ENCODE measurements at regions not wholly inside any gene's neighbourhood (a gene's known extent, or its start where the extent isn't known, plus 50 kb on each side); places are given as distances from the start of the nearest gene placed in this dataset.
"Not testable (repeated sequence)": the region's sequence is repeated elsewhere in the genome, so short reads cannot be mapped to it uniquely, and the experiment has no call there.

DNA sequence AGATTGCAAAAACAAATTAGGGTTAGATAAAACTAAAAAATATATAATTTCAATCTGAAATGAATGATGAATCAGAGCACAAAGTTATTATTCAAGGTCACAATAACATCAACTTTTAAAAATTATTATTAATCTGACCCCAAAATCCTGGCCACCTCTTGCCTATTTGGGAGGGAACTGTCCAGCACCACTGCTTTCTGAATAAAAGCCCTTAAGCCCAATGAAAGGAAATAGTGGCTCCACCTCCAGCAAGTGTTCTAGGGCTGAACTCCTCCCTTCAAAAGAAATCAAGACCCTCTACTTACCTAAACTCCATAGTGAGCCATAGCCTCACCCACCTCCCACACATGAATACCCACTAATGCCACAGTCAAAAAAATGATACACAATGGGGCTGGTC lies 208.2 kb downstream of the PARM1 start:
- Histone ChIP-seq H3K27ac (no peak overlapping the region), H3K4me3 (no peak overlapping the region), H3K27me3 (no peaks in the 10 kb centered on the region), H3K4me1 (no peaks in the 10 kb centered on the region), H3K9me3 (no peaks in the 10 kb centered on the region), H3K36me3 (no peaks in the 10 kb centered on the region)
- ATAC-seq: no peak
- TF ChIP-seq, protein P1, sequence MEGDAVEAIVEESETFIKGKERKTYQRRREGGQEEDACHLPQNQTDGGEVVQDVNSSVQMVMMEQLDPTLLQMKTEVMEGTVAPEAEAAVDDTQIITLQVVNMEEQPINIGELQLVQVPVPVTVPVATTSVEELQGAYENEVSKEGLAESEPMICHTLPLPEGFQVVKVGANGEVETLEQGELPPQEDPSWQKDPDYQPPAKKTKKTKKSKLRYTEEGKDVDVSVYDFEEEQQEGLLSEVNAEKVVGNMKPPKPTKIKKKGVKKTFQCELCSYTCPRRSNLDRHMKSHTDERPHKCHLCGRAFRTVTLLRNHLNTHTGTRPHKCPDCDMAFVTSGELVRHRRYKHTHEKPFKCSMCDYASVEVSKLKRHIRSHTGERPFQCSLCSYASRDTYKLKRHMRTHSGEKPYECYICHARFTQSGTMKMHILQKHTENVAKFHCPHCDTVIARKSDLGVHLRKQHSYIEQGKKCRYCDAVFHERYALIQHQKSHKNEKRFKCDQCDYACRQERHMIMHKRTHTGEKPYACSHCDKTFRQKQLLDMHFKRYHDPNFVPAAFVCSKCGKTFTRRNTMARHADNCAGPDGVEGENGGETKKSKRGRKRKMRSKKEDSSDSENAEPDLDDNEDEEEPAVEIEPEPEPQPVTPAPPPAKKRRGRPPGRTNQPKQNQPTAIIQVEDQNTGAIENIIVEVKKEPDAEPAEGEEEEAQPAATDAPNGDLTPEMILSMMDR (IDR thresholded peaks at IDR 0.05): no peak
- DNase-seq: no peak
- intact Hi-C loops (cut with DNase I): no loop called here

DNA sequence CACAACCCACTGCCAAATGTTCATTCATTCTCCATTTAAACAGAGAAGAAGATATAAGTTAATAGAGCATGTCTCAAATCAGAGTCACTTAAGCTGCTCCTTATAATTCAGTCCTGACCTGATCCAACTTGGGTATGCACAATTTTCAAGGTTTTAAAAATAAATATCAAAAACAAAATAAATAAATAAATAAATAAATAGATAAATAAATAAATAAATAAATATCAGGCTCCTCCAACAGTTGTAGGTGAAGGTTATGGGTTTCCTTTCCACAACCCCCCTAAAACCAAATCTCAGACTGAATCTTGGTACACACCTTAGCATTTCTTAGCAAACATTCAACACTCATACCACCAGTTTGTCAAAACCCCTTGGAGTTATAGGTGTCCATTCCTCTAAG lies 204.4 kb downstream of the PARM1 start:
- Histone ChIP-seq H3K9me3 (no peaks in the 10 kb centered on the region), H3K4me3 (no peak overlapping the region), H3K27me3 (no peaks in the 10 kb centered on the region), H3K4me1 (no peaks in the 10 kb centered on the region), H3K27ac (no peak overlapping the region), H3K36me3 (no peaks in the 10 kb centered on the region)
- ATAC-seq (no peak), DNase-seq (no peak)
- intact Hi-C loops (cut with DNase I): no loop called here
- TF ChIP-seq, protein P1 (IDR thresholded peaks at IDR 0.05): no peak

DNA sequence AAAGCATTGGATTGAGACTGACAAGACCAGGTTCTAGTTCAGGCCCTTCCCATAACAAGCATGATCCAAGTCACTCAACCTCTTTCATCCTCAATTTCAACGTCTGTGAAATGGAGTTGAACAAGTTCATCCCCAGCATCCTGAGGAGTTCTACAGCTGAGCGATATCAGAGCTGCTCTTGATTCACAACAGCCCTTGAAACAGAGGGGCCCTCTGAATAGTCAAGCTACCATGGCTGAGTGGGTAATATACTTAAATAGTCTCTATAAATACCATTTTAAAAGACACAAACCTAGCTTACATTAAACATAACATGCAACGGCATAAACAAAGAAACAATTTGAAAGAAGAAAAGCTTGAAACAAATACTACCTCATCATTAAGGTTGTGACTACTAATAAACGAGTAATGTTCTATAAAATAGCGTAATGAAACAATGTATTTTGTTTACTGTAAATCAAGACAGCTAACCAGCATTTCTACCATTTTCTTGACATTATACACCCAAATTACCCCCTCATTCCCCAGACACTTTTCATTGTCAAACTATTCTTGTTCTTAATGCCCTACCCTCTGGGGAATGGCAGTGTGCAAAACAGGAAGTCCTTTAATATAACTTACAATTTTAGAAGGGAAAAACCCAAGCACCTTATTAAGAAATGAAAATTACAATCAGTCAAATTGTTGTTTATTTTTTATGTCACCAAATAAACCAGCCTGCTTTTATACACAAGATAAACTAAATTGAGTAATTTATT lies 202.3 kb downstream of the PARM1 start:
- TF ChIP-seq, protein P1 (IDR thresholded peaks at IDR 0.05): no peak
- Histone ChIP-seq H3K4me3 (no peak overlapping the region), H3K36me3 (no peaks in the 10 kb centered on the region), H3K4me1 (no peaks in the 10 kb centered on the region), H3K27ac (no peak overlapping the region), H3K27me3 (no peaks in the 10 kb centered on the region), H3K9me3 (no peaks in the 10 kb centered on the region)
- no peak for ATAC-seq
- DNase-seq: no peak
- intact Hi-C loops (cut with DNase I): no loop called here

DNA sequence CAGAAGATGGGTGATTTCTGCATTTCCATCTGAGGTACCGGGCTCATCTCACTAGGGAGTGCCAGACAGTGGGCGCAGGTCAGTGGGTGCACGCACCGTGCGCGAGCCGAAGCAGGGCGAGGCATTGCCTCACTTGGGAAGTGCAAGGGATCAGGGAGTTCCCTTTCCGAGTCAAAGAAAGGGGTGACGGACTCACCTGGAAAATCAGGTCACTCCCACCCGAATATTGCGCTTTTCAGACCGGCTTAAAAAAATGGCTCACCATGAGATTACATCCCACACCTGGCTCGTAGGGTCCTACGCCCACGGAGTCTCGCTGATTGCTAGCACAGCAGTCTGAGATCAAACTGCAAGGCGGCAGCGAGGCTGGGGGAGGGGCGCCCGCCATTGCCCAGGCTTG lies 194.0 kb downstream of the PARM1 start:
- H3K27me3 ChIP-seq; intact Hi-C loops (cut with DNase I); H3K4me1 ChIP-seq; H3K4me3 ChIP-seq; H3K27ac ChIP-seq; H3K36me3 ChIP-seq; DNase-seq; H3K9me3 ChIP-seq; ATAC-seq: not testable (repeated sequence)

DNA sequence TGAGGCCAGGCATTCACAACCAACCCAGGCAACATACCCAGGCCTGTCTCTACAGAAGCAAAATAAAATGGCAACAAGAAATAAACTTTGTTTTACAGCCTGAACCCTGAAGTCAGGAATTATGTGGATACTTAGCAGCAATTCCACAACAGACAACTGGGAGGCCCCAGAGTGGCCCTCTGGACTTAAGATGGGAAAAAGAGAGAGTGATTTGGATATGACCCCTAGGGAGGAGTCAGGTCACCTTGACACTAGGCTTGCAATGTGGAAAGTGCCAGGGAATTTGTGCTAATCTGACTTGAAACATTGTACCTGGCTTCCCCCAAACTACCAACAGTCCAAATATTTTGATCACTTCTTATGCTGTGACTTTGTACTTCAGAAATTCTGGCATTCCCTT lies 193.1 kb downstream of the PARM1 start:
- TF ChIP-seq, protein P1 (IDR thresholded peaks at IDR 0.05): no peak
- no peak overlapping the region for H3K4me3 ChIP-seq
- no peaks in the 10 kb centered on the region for H3K27me3 ChIP-seq
- no peak for DNase-seq
- H3K36me3 ChIP-seq: no peaks in the 10 kb centered on the region
- H3K4me1 ChIP-seq: no peaks in the 10 kb centered on the region
- ATAC-seq: no peak
- intact Hi-C loops (cut with DNase I): no loop called here
- no peak overlapping the region for H3K27ac ChIP-seq
- no peaks in the 10 kb centered on the region for H3K9me3 ChIP-seq

DNA sequence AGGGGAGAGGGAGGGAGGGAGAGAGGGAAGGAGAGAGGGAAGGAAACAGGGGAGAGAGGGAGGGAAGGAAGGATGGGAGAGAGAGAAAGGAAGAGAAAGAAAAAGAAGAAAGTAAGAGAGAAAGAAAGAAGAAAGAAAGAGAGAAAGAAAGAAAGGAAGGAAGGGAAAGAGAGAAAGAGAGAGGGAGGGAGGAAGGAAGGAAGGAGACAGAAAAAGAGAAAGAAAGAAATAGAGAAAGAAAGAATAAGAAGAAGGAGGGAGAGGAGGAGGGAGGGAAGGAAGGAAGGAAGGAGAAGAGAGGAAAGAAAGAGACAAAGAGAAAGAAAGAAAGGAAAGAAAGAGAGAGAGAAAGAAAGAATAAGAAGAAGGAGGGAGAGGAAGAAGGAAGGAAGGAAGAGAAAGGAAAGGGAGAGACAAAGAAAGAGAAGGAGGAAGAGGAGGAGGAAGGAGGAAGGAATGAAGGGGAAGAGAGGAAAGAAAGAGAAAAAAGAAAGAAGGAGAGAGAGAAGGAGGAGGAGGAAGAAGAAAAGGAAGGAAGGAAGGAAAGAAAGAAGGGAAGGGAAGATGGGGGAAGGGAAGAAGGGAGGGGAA lies 189.6 kb downstream of the PARM1 start:
- Histone ChIP-seq H3K27me3 (no peaks in the 10 kb centered on the region), H3K9me3 (no peaks in the 10 kb centered on the region), H3K27ac (no peak overlapping the region), H3K4me3 (no peak overlapping the region), H3K36me3 (no peaks in the 10 kb centered on the region), H3K4me1 (no peaks in the 10 kb centered on the region)
- intact Hi-C loops (cut with DNase I): no loop called here
- DNase-seq (no peak), ATAC-seq (no peak)
- TF ChIP-seq, protein P1 (IDR thresholded peaks at IDR 0.05): no peak

Data from upper lobe of right lung (tissue), 1 donor.